Neural progenitor cell (in vitro differentiated cells): ENCODE measurements at regions not wholly inside any gene's neighbourhood (a gene's known extent, or its start where the extent isn't known, plus 50 kb on each side); places are given as distances from the start of the nearest gene placed in this dataset.
A peak's percentile ranks its signal among the peaks of the same experiment; 100 is the strongest.

Source experiments
- DNase-seq: peaks from one replicate; pipeline ENCODE4 v3.0.0-alpha.2; 2016; ENCODE audit warnings: low spot score
- H2AFZ ChIP-seq: fragments of 200-600 bp; sonication (generic); replicated peaks from 2 replicates; pipeline ENCODE4 v1.6.1; 2016; ENCODE audit warnings: antibody characterized with exemption
- H3F3A ChIP-seq: fragments of 200-600 bp; sonication (generic); 2 replicates; pipeline ENCODE4 v1.6.1; 2016; ENCODE audit warnings: antibody characterized with exemption, low read depth
- H3K27ac ChIP-seq: fragments of 200-600 bp; sonication (generic); 2 replicates; pipeline ENCODE4 v1.5.1; 2016; ENCODE audit warnings: mild to moderate bottlenecking
- H3K27me3 ChIP-seq: fragments of 200-600 bp; sonication (generic); 2 replicates; pipeline ENCODE4 v1.6.1; 2016; ENCODE audit warnings: mild to moderate bottlenecking, moderate library complexity
- H3K36me3 ChIP-seq: fragments of 200-600 bp; sonication (generic); 2 replicates; pipeline ENCODE4 v1.5.1; 2016
- H3K4me1 ChIP-seq: fragments of 200-600 bp; sonication (generic); 2 replicates; pipeline ENCODE4 v1.6.1; 2016; ENCODE audit warnings: mixed run types
- H3K4me2 ChIP-seq: fragments of 200-600 bp; sonication (generic); 2 replicates; pipeline ENCODE4 v1.6.1; 2016
- H3K4me3 ChIP-seq: fragments of 200-600 bp; sonication (generic); 2 replicates; pipeline ENCODE4 v1.5.1; 2016
- H3K79me2 ChIP-seq: fragments of 200-600 bp; sonication (generic); 2 replicates; pipeline ENCODE4 v1.6.1; 2016; ENCODE audit warnings: low read depth
- H3K9ac ChIP-seq: fragments of 200-600 bp; sonication (generic); 2 replicates; pipeline ENCODE4 v1.6.1; 2016
- H3K9me3 ChIP-seq: fragments of 200-600 bp; sonication (generic); 2 replicates; pipeline ENCODE4 v1.5.1; 2016; ENCODE audit warnings: low read depth
- H4K20me1 ChIP-seq: fragments of 200-600 bp; sonication (generic); 2 replicates; pipeline ENCODE4 v1.6.1; 2016; ENCODE audit warnings: low read depth
- H3K27ac Mint-ChIP-seq: 3 replicates; pipeline ENCODE4 v1.8.0; 2021; ENCODE audit warnings: mixed read lengths
- H3K27me3 Mint-ChIP-seq: 2 replicates; pipeline ENCODE4 v1.8.0; 2022; ENCODE audit warnings: low read depth, mild to moderate bottlenecking, inconsistent platforms, moderate library complexity, mixed read lengths; ENCODE audit not compliant: insufficient read depth
- H3K36me3 Mint-ChIP-seq: 3 replicates; pipeline ENCODE4 v1.8.0; 2021; ENCODE audit warnings: mixed read lengths
- H3K4me1 Mint-ChIP-seq: 3 replicates; pipeline ENCODE4 v1.8.0; 2021; ENCODE audit warnings: mixed read lengths
- H3K4me3 Mint-ChIP-seq: 3 replicates; pipeline ENCODE4 v1.8.0; 2021; ENCODE audit warnings: mild to moderate bottlenecking, moderate library complexity, mixed read lengths
- H3K9me3 Mint-ChIP-seq: 3 replicates; pipeline ENCODE4 v1.8.0; 2020; ENCODE audit warnings: mixed read lengths
- CTCF ChIP-seq: fragments of 200-600 bp; sonication (generic); IDR thresholded peaks from 2 replicates; pipeline ENCODE4 v1.5.1; 2017; ENCODE audit warnings: antibody characterized with exemption, mild to moderate bottlenecking
- EZH2 ChIP-seq: fragments of 200-600 bp; sonication (generic); IDR thresholded peaks from 2 replicates; pipeline ENCODE4 v1.6.1; 2017; ENCODE audit warnings: antibody characterized with exemption, mild to moderate bottlenecking, moderate library complexity
- EZH2phosphoT487 ChIP-seq: fragments of 200-600 bp; sonication (generic); IDR thresholded peaks from 2 replicates; pipeline ENCODE4 v1.6.1; 2017; ENCODE audit warnings: antibody characterized with exemption

- Mint-ChIP-seq H3K27me3 (no peaks in the 10 kb centered on the region), H3K4me1 (peaks cover 3% of the 10 kb centered on the region), H3K9me3 (no peaks in the 10 kb centered on the region), H3K27ac (no peak overlapping the region), H3K4me3 (no peak overlapping the region), H3K36me3 (no peaks in the 10 kb centered on the region)
- Histone ChIP-seq H3K79me2 (no peaks in the 10 kb centered on the region), H3K36me3 (no peaks in the 10 kb centered on the region), H3K27me3 (no peaks in the 10 kb centered on the region), H3K9ac (no peak overlapping the region), H2AFZ (no peak overlapping the region), H3K4me1 (no peaks in the 10 kb centered on the region), H4K20me1 (no peaks in the 10 kb centered on the region), H3K27ac (no peak overlapping the region), H3K9me3 (no peaks in the 10 kb centered on the region), H3F3A (no peaks in the 10 kb centered on the region), H3K4me2 (no peak overlapping the region), H3K4me3 (no peak overlapping the region)
- DNase-seq: peak; percentile 13
- TF ChIP-seq CTCF (no peak), EZH2phosphoT487 (no peak), EZH2 (no peak)
Observed at GRCh38 chr3:135412475-135412874, 553.1 kb upstream of the PPP2R3A start.

- no peak overlapping the region for H3K27ac ChIP-seq
- no peak overlapping the region for H3K4me3 Mint-ChIP-seq
- H2AFZ ChIP-seq: no peak overlapping the region
- no peaks in the 10 kb centered on the region for H3K4me1 ChIP-seq
- no peak overlapping the region for H3K4me2 ChIP-seq
- H3F3A ChIP-seq: no peaks in the 10 kb centered on the region
- no peaks in the 10 kb centered on the region for H3K36me3 ChIP-seq
- no peak overlapping the region for H3K4me3 ChIP-seq
- no peaks in the 10 kb centered on the region for H3K9me3 ChIP-seq
- H3K27me3 ChIP-seq: no peaks in the 10 kb centered on the region
- DNase-seq: no peak
- no peaks in the 10 kb centered on the region for H3K27me3 Mint-ChIP-seq
- no peak overlapping the region for H3K9ac ChIP-seq
- no peaks in the 10 kb centered on the region for H3K36me3 Mint-ChIP-seq
- TF ChIP-seq EZH2 (no peak), EZH2phosphoT487 (no peak), CTCF (no peak)
- no peaks in the 10 kb centered on the region for H3K79me2 ChIP-seq
- H3K27ac Mint-ChIP-seq: no peak overlapping the region
- no peaks in the 10 kb centered on the region for H4K20me1 ChIP-seq
- H3K9me3 Mint-ChIP-seq: no peaks in the 10 kb centered on the region
- H3K4me1 Mint-ChIP-seq: peaks cover 3% of the 10 kb centered on the region
Observed at GRCh38 chr3:135416182-135416581, 549.3 kb upstream of the PPP2R3A start.

- H3K9me3 ChIP-seq: no peaks in the 10 kb centered on the region
- Mint-ChIP-seq H3K27me3 (no peaks in the 10 kb centered on the region), H3K27ac (no peak overlapping the region), H3K36me3 (no peaks in the 10 kb centered on the region), H3K4me1 (peaks cover 6% of the 10 kb centered on the region), H3K4me3 (no peak overlapping the region), H3K9me3 (no peaks in the 10 kb centered on the region)
- H3F3A ChIP-seq: no peaks in the 10 kb centered on the region
- peaks cover 7% of the 10 kb centered on the region for H3K4me1 ChIP-seq
- TF ChIP-seq EZH2phosphoT487 (no peak), EZH2 (no peak), CTCF (no peak)
- H3K4me2 ChIP-seq: no peak overlapping the region
- no peaks in the 10 kb centered on the region for H3K36me3 ChIP-seq
- no peaks in the 10 kb centered on the region for H3K79me2 ChIP-seq
- H3K27ac ChIP-seq: no peak overlapping the region
- no peak overlapping the region for H3K4me3 ChIP-seq
- DNase-seq: no peak
- H4K20me1 ChIP-seq: no peaks in the 10 kb centered on the region
- H2AFZ ChIP-seq: no peak overlapping the region
- no peak overlapping the region for H3K9ac ChIP-seq
- no peaks in the 10 kb centered on the region for H3K27me3 ChIP-seq
Observed at GRCh38 chr3:135419155-135419554, 546.4 kb upstream of the PPP2R3A start.
